ENCODE measurements at regions not wholly inside any gene's neighbourhood (a gene's known extent, or its start where the extent isn't known, plus 50 kb on each side); places are given as distances from the start of the nearest gene placed in this dataset.

- no peak overlapping the region for H3K4me2 ChIP-seq (ENCODE audit: low read length)
- no peaks in the 10 kb centered on the region for H3K4me1 ChIP-seq (ENCODE audit: control insufficient read depth, low read length)
- no peaks in the 10 kb centered on the region for H3K9me2 ChIP-seq (replicated peaks; ENCODE audit: control insufficient read depth, low read length)
- H3K4me3 ChIP-seq (ENCODE audit: low read length) = no peak overlapping the region
- no peaks in the 10 kb centered on the region for H3K27me3 ChIP-seq (ENCODE audit: control insufficient read depth, low read length)
- no peaks in the 10 kb centered on the region for H3K9me3 ChIP-seq (ENCODE audit: control insufficient read depth, insufficient read depth, low read length)
- TF ChIP-seq EZH2phosphoT487 (IDR thresholded peaks at IDR 0.05; ENCODE audit: borderline replicate concordance, low read length) (no peak), CTCF (IDR thresholded peaks at IDR 0.05; ENCODE audit: low read depth, low read length, poor library complexity, severe bottlenecking) (no peak)
- H3K27ac ChIP-seq (ENCODE audit: low read depth, low read length) = no peak overlapping the region
- no peaks in the 10 kb centered on the region for H3K36me3 ChIP-seq (ENCODE audit: control insufficient read depth, low read length)
- no peaks in the 10 kb centered on the region for H4K20me1 ChIP-seq (ENCODE audit: control insufficient read depth, insufficient read depth, low read depth, low read length)
- no peaks in the 10 kb centered on the region for H3F3A ChIP-seq (ENCODE audit: control insufficient read depth, insufficient read depth)
- no peaks in the 10 kb centered on the region for H3K79me2 ChIP-seq (ENCODE audit: control insufficient read depth, low read length)
Measured at GRCh38 chr4:157895205-157895604, 277.6 kb downstream of the GASK1B start.

GRCh38 chr4:157889788-157890187 is 283.0 kb downstream of the GASK1B start:
- TF ChIP-seq CTCF (IDR thresholded peaks at IDR 0.05; ENCODE audit: low read depth, low read length, poor library complexity, severe bottlenecking) (no peak), EZH2phosphoT487 (IDR thresholded peaks at IDR 0.05; ENCODE audit: borderline replicate concordance, low read length) (no peak)

GRCh38 chr4:157888281-157888680 is 284.5 kb downstream of the GASK1B start:
- no peaks in the 10 kb centered on the region for H3K27me3 ChIP-seq (ENCODE audit: control insufficient read depth, low read length)
- no peak overlapping the region for H3K4me2 ChIP-seq (ENCODE audit: low read length)
- H3K79me2 ChIP-seq (ENCODE audit: control insufficient read depth, low read length) = no peaks in the 10 kb centered on the region
- H3K9me2 ChIP-seq (replicated peaks; ENCODE audit: control insufficient read depth, low read length) = no peaks in the 10 kb centered on the region
- H3K36me3 ChIP-seq (ENCODE audit: control insufficient read depth, low read length) = no peaks in the 10 kb centered on the region
- no peaks in the 10 kb centered on the region for H3K9me3 ChIP-seq (ENCODE audit: control insufficient read depth, insufficient read depth, low read length)
- H4K20me1 ChIP-seq (ENCODE audit: control insufficient read depth, insufficient read depth, low read depth, low read length) = no peaks in the 10 kb centered on the region
- TF ChIP-seq EZH2phosphoT487 (IDR thresholded peaks at IDR 0.05; ENCODE audit: borderline replicate concordance, low read length) (no peak), CTCF (IDR thresholded peaks at IDR 0.05; ENCODE audit: low read depth, low read length, poor library complexity, severe bottlenecking) (no peak)
- no peak overlapping the region for H3K27ac ChIP-seq (ENCODE audit: low read depth, low read length)
- H3K4me3 ChIP-seq (ENCODE audit: low read length) = no peak overlapping the region
- H3K4me1 ChIP-seq (ENCODE audit: control insufficient read depth, low read length) = no peaks in the 10 kb centered on the region
- no peaks in the 10 kb centered on the region for H3F3A ChIP-seq (ENCODE audit: control insufficient read depth, insufficient read depth)

More at GRCh38 chr4:157889788-157890187, 283.0 kb downstream of the GASK1B start:
- Histone ChIP-seq H4K20me1 (ENCODE audit: control insufficient read depth, insufficient read depth, low read depth, low read length) (no peaks in the 10 kb centered on the region), H3F3A (ENCODE audit: control insufficient read depth, insufficient read depth) (no peaks in the 10 kb centered on the region), H3K36me3 (ENCODE audit: control insufficient read depth, low read length) (no peaks in the 10 kb centered on the region), H3K4me3 (ENCODE audit: low read length) (no peak overlapping the region), H3K4me2 (ENCODE audit: low read length) (no peak overlapping the region), H3K27me3 (ENCODE audit: control insufficient read depth, low read length) (no peaks in the 10 kb centered on the region), H3K9me2 (replicated peaks; ENCODE audit: control insufficient read depth, low read length) (no peaks in the 10 kb centered on the region), H3K9me3 (ENCODE audit: control insufficient read depth, insufficient read depth, low read length) (no peaks in the 10 kb centered on the region), H3K27ac (ENCODE audit: low read depth, low read length) (no peak overlapping the region), H3K79me2 (ENCODE audit: control insufficient read depth, low read length) (no peaks in the 10 kb centered on the region), H3K4me1 (ENCODE audit: control insufficient read depth, low read length) (no peaks in the 10 kb centered on the region)

GRCh38 chr4:157887316-157887715 is 285.5 kb downstream of the GASK1B start:
- TF ChIP-seq EZH2phosphoT487 (IDR thresholded peaks at IDR 0.05; ENCODE audit: borderline replicate concordance, low read length) (no peak), CTCF (IDR thresholded peaks at IDR 0.05; ENCODE audit: low read depth, low read length, poor library complexity, severe bottlenecking) (no peak)
- Histone ChIP-seq H3K4me3 (ENCODE audit: low read length) (no peak overlapping the region), H3K4me2 (ENCODE audit: low read length) (no peak overlapping the region), H3F3A (ENCODE audit: control insufficient read depth, insufficient read depth) (no peaks in the 10 kb centered on the region), H3K27me3 (ENCODE audit: control insufficient read depth, low read length) (no peaks in the 10 kb centered on the region), H3K36me3 (ENCODE audit: control insufficient read depth, low read length) (no peaks in the 10 kb centered on the region), H3K9me2 (replicated peaks; ENCODE audit: control insufficient read depth, low read length) (no peaks in the 10 kb centered on the region), H4K20me1 (ENCODE audit: control insufficient read depth, insufficient read depth, low read depth, low read length) (no peaks in the 10 kb centered on the region), H3K79me2 (ENCODE audit: control insufficient read depth, low read length) (no peaks in the 10 kb centered on the region), H3K4me1 (ENCODE audit: control insufficient read depth, low read length) (no peaks in the 10 kb centered on the region), H3K27ac (ENCODE audit: low read depth, low read length) (no peak overlapping the region), H3K9me3 (ENCODE audit: control insufficient read depth, insufficient read depth, low read length) (no peaks in the 10 kb centered on the region)

Measured in DOHH2 (cell line).